ENCODE measurements at regions not wholly inside any gene's neighbourhood (a gene's known extent, or its start where the extent isn't known, plus 50 kb on each side); places are given as distances from the start of the nearest gene placed in this dataset.

DNA sequence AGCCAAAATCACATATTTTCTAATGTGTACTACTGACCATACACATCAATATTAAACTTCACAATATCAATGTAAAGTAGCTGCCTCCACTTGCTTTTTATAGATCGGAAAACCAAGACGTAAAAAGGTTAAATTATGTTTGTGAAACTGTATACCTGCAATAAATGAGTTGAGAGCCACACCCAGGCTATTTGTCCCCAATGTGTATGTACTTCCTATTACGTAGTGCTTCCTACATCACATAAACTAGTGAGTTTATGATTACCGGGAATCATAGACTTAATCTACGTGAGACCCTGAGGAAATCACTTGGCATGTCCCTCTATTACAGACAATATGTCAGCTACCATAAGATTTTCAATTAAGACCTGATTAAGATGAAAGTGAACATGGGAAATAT lies 903.4 kb downstream of the RAB28 start:
- Mint-ChIP-seq H3K4me3 (no peak overlapping the region), H3K27me3 (ENCODE audit: low read depth in 3 of 3) (no peaks in the 10 kb centered on the region), H3K9me3 (peaks cover 0 to 4% (median 0%) of the 10 kb centered on the region in 7 donors), H3K36me3 (no peaks in the 10 kb centered on the region), H3K4me1 (no peaks in the 10 kb centered on the region), H3K27ac (no peak overlapping the region)
- no peak overlapping the region for H2AFZ ChIP-seq (ENCODE audit: insufficient read depth, low read depth, low read length, poor library complexity, severe bottlenecking)
- H3K9me3 ChIP-seq (replicated peaks in 1 of 2; ENCODE audit: control insufficient read depth in 1 of 2, insufficient read depth in 1 of 2, low read length in 2 of 2): no peaks in the 10 kb centered on the region
- TF ChIP-seq, protein P1, sequence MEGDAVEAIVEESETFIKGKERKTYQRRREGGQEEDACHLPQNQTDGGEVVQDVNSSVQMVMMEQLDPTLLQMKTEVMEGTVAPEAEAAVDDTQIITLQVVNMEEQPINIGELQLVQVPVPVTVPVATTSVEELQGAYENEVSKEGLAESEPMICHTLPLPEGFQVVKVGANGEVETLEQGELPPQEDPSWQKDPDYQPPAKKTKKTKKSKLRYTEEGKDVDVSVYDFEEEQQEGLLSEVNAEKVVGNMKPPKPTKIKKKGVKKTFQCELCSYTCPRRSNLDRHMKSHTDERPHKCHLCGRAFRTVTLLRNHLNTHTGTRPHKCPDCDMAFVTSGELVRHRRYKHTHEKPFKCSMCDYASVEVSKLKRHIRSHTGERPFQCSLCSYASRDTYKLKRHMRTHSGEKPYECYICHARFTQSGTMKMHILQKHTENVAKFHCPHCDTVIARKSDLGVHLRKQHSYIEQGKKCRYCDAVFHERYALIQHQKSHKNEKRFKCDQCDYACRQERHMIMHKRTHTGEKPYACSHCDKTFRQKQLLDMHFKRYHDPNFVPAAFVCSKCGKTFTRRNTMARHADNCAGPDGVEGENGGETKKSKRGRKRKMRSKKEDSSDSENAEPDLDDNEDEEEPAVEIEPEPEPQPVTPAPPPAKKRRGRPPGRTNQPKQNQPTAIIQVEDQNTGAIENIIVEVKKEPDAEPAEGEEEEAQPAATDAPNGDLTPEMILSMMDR (IDR thresholded peaks at IDR 0.05): no peak
- no peaks in the 10 kb centered on the region for H3K4me1 ChIP-seq (ENCODE audit: control insufficient read depth in 1 of 2, insufficient read depth in 2 of 2, low read length in 2 of 2)
- no peak for DNase-seq
- H3K4me2 ChIP-seq (replicated peaks; ENCODE audit: extremely low read depth, low read length, poor library complexity, severe bottlenecking): no peak overlapping the region
- H3K36me3 ChIP-seq (replicated peaks in 1 of 2; ENCODE audit: control insufficient read depth in 1 of 2, insufficient read depth in 2 of 2, low read length in 2 of 2): no peaks in the 10 kb centered on the region
- no peak overlapping the region for H3K4me3 ChIP-seq (replicated peaks in 1 of 3; ENCODE audit: low read depth in 2 of 3, low read length in 3 of 3)
- no peak overlapping the region for H3K9ac ChIP-seq (ENCODE audit: insufficient read depth, low read length, poor library complexity, severe bottlenecking)
- no peak overlapping the region for H3K27ac ChIP-seq (ENCODE audit: low read depth in 1 of 2, low read length in 2 of 2)
- no peaks in the 10 kb centered on the region for H3K27me3 ChIP-seq (ENCODE audit: control insufficient read depth in 2 of 2, insufficient read depth in 2 of 2, low read length in 2 of 2)
- H3K79me2 ChIP-seq (ENCODE audit: insufficient read depth, low read length): no peaks in the 10 kb centered on the region
- no peaks in the 10 kb centered on the region for H4K20me1 ChIP-seq (ENCODE audit: insufficient read depth, low read length)
- WGBS (ENCODE audit: insufficient coverage): no CpG with 5 or more reads among the region's 5 CpGs
- intact Hi-C loops (cut with micrococcal nuclease): no loop called here

DNA sequence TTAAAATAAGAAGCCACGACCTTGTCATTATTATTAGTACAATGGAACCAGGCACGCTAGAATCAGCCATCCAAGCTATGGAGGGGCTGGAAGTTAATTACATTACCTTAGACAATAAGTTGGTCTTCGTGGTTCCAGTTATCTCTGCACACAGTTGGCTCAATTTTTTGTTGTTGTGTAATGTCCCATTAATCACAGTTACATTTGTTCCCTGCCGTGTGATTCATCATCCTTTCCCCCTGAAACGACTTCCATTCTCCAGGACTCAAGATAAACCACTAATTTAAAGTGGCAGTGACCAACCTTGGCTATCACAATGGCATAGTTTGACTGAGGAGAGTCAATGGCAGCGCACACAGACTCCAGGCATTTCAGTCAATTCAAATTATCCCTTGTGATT lies 905.0 kb downstream of the RAB28 start:
- no peaks in the 10 kb centered on the region for H3K27me3 ChIP-seq (ENCODE audit: control insufficient read depth in 2 of 2, insufficient read depth in 2 of 2, low read length in 2 of 2)
- H2AFZ ChIP-seq (ENCODE audit: insufficient read depth, low read depth, low read length, poor library complexity, severe bottlenecking): no peak overlapping the region
- Mint-ChIP-seq H3K4me3 (no peak overlapping the region), H3K4me1 (no peaks in the 10 kb centered on the region), H3K36me3 (no peaks in the 10 kb centered on the region), H3K27me3 (ENCODE audit: low read depth in 3 of 3) (no peaks in the 10 kb centered on the region), H3K9me3 (peaks cover 0 to 8% (median 1%) of the 10 kb centered on the region in 7 donors), H3K27ac (no peak overlapping the region)
- no peak overlapping the region for H3K9ac ChIP-seq (ENCODE audit: insufficient read depth, low read length, poor library complexity, severe bottlenecking)
- no peaks in the 10 kb centered on the region for H3K36me3 ChIP-seq (replicated peaks in 1 of 2; ENCODE audit: control insufficient read depth in 1 of 2, insufficient read depth in 2 of 2, low read length in 2 of 2)
- H4K20me1 ChIP-seq (ENCODE audit: insufficient read depth, low read length): no peaks in the 10 kb centered on the region
- H3K27ac ChIP-seq (ENCODE audit: low read depth in 1 of 2, low read length in 2 of 2): no peak overlapping the region
- no peak overlapping the region for H3K4me3 ChIP-seq (replicated peaks in 1 of 3; ENCODE audit: low read depth in 2 of 3, low read length in 3 of 3)
- H3K4me2 ChIP-seq (replicated peaks; ENCODE audit: extremely low read depth, low read length, poor library complexity, severe bottlenecking): no peak overlapping the region
- intact Hi-C loops (cut with micrococcal nuclease): no loop called here
- H3K9me3 ChIP-seq (replicated peaks in 1 of 2; ENCODE audit: control insufficient read depth in 1 of 2, insufficient read depth in 1 of 2, low read length in 2 of 2): no peaks in the 10 kb centered on the region
- WGBS (ENCODE audit: insufficient coverage): no CpG with 5 or more reads among the region's 6 CpGs
- H3K79me2 ChIP-seq (ENCODE audit: insufficient read depth, low read length): no peaks in the 10 kb centered on the region
- no peak for DNase-seq
- H3K4me1 ChIP-seq (ENCODE audit: control insufficient read depth in 1 of 2, insufficient read depth in 2 of 2, low read length in 2 of 2): no peaks in the 10 kb centered on the region
- TF ChIP-seq, protein P1 (IDR thresholded peaks at IDR 0.05): no peak
